Muscle layer of duodenum (tissue), 2 donors: ENCODE measurements at regions not wholly inside any gene's neighbourhood (a gene's known extent, or its start where the extent isn't known, plus 50 kb on each side); places are given as distances from the start of the nearest gene placed in this dataset.

ENCODE experiments used
- H3K27ac ChIP-seq: one replicate; pipeline ENCODE4 v1.7.0; 2013; ENCODE audit warnings: mild to moderate bottlenecking, low read length
- H3K27me3 ChIP-seq: one replicate; pipeline ENCODE4 v1.7.0; 2013; ENCODE audit warnings: low read depth, mild to moderate bottlenecking, control low read depth, low read length
- H3K36me3 ChIP-seq, 2 donors: one replicate each; pipeline ENCODE4 v1.7.0; 2013; ENCODE audit warnings: low read length in 2 of 2, control low read depth in 1 of 2, mild to moderate bottlenecking in 1 of 2; ENCODE audit not compliant: insufficient read depth in 2 of 2, control insufficient read depth in 1 of 2
- H3K4me1 ChIP-seq, 2 donors: one replicate each; pipeline ENCODE4 v1.7.0; 2013; ENCODE audit warnings: low read length in 2 of 2, mild to moderate bottlenecking in 2 of 2, control low read depth in 1 of 2, moderate library complexity in 1 of 2; ENCODE audit not compliant: insufficient read depth in 2 of 2, control insufficient read depth in 1 of 2
- H3K4me3 ChIP-seq, 2 donors: one replicate each; pipeline ENCODE4 v1.7.0; 2013; ENCODE audit warnings: low read length in 2 of 2, low read depth in 1 of 2, mild to moderate bottlenecking in 1 of 2
- H3K9me3 ChIP-seq, 2 donors: one replicate each; pipeline ENCODE4 v1.7.0; 2013; ENCODE audit warnings: low read length in 2 of 2, control low read depth in 1 of 2, mild to moderate bottlenecking in 1 of 2; ENCODE audit not compliant: control insufficient read depth in 1 of 2
- donor health status: healthy.

- Histone ChIP-seq H3K36me3 (no peaks in the 10 kb centered on the region), H3K9me3 (no peaks in the 10 kb centered on the region), H3K27me3 (no peaks in the 10 kb centered on the region), H3K4me1 (no peaks in the 10 kb centered on the region), H3K4me3 (no peak overlapping the region), H3K27ac (no peak overlapping the region)
Measured at GRCh38 chr6:103085801-103086200, 1692.3 kb downstream of the GRIK2 start.

GRCh38 chr6:103081876-103082630 lies 1688.5 kb downstream of the GRIK2 start:
- Histone ChIP-seq H3K36me3 (no peaks in the 10 kb centered on the region), H3K9me3 (no peaks in the 10 kb centered on the region), H3K4me3 (no peak overlapping the region), H3K27ac (no peak overlapping the region), H3K27me3 (no peaks in the 10 kb centered on the region), H3K4me1 (no peaks in the 10 kb centered on the region)

- Histone ChIP-seq H3K4me1 (no peaks in the 10 kb centered on the region), H3K4me3 (no peak overlapping the region), H3K27me3 (no peaks in the 10 kb centered on the region), H3K9me3 (no peaks in the 10 kb centered on the region), H3K36me3 (no peaks in the 10 kb centered on the region), H3K27ac (no peak overlapping the region)
Measured at GRCh38 chr6:103081126-103081525, 1687.6 kb downstream of the GRIK2 start.

GRCh38 chr6:103080497-103080896 lies 1687.0 kb downstream of the GRIK2 start:
- Histone ChIP-seq H3K27ac (no peak overlapping the region), H3K27me3 (no peaks in the 10 kb centered on the region), H3K4me3 (no peak overlapping the region), H3K4me1 (no peaks in the 10 kb centered on the region), H3K9me3 (no peaks in the 10 kb centered on the region), H3K36me3 (no peaks in the 10 kb centered on the region)

GRCh38 chr6:103079867-103080266 lies 1686.4 kb downstream of the GRIK2 start:
- H3K4me3 ChIP-seq, result no peak overlapping the region
- no peaks in the 10 kb centered on the region for H3K27me3 ChIP-seq
- no peak overlapping the region for H3K27ac ChIP-seq
- no peaks in the 10 kb centered on the region for H3K9me3 ChIP-seq
- no peaks in the 10 kb centered on the region for H3K36me3 ChIP-seq
- no peaks in the 10 kb centered on the region for H3K4me1 ChIP-seq

- Histone ChIP-seq H3K9me3 (peaks cover 0 to 8% of the 10 kb centered on the region in 2 donors), H3K4me3 (no peak overlapping the region), H3K27ac (no peak overlapping the region), H3K36me3 (no peaks in the 10 kb centered on the region), H3K27me3 (no peaks in the 10 kb centered on the region), H3K4me1 (no peaks in the 10 kb centered on the region)
Measured at GRCh38 chr6:103062136-103062535, 1668.6 kb downstream of the GRIK2 start.

GRCh38 chr6:103047567-103047966 lies 1654.1 kb downstream of the GRIK2 start:
- H3K27me3 ChIP-seq, result no peaks in the 10 kb centered on the region
- no peak overlapping the region for H3K27ac ChIP-seq
- H3K36me3 ChIP-seq, result no peaks in the 10 kb centered on the region
- H3K4me1 ChIP-seq, result no peaks in the 10 kb centered on the region
- H3K9me3 ChIP-seq, result no peaks in the 10 kb centered on the region
- H3K4me3 ChIP-seq, result no peak overlapping the region

- Histone ChIP-seq H3K27me3 (no peaks in the 10 kb centered on the region), H3K36me3 (no peaks in the 10 kb centered on the region), H3K4me3 (no peak overlapping the region), H3K27ac (no peak overlapping the region), H3K4me1 (no peaks in the 10 kb centered on the region), H3K9me3 (no peaks in the 10 kb centered on the region)
Measured at GRCh38 chr6:103042336-103042735, 1648.8 kb downstream of the GRIK2 start.

GRCh38 chr6:103036846-103037245 lies 1643.3 kb downstream of the GRIK2 start:
- no peaks in the 10 kb centered on the region for H3K4me1 ChIP-seq
- H3K9me3 ChIP-seq, result no peaks in the 10 kb centered on the region
- H3K27ac ChIP-seq, result no peak overlapping the region
- no peaks in the 10 kb centered on the region for H3K36me3 ChIP-seq
- H3K27me3 ChIP-seq, result no peaks in the 10 kb centered on the region
- H3K4me3 ChIP-seq, result no peak overlapping the region

GRCh38 chr6:103027271-103027931 lies 1633.9 kb downstream of the GRIK2 start:
- H3K27me3 ChIP-seq, result no peaks in the 10 kb centered on the region
- H3K4me3 ChIP-seq, result no peak overlapping the region
- H3K36me3 ChIP-seq, result no peaks in the 10 kb centered on the region
- no peaks in the 10 kb centered on the region for H3K9me3 ChIP-seq
- H3K4me1 ChIP-seq, result no peaks in the 10 kb centered on the region
- H3K27ac ChIP-seq, result no peak overlapping the region

GRCh38 chr6:103018426-103018825 lies 1624.9 kb downstream of the GRIK2 start:
- Histone ChIP-seq H3K4me1 (no peaks in the 10 kb centered on the region), H3K27ac (no peak overlapping the region), H3K36me3 (no peaks in the 10 kb centered on the region), H3K27me3 (no peaks in the 10 kb centered on the region), H3K9me3 (no peaks in the 10 kb centered on the region), H3K4me3 (no peak overlapping the region)

GRCh38 chr6:103017878-103018277 lies 1624.4 kb downstream of the GRIK2 start:
- H3K4me1 ChIP-seq, result no peaks in the 10 kb centered on the region
- no peaks in the 10 kb centered on the region for H3K27me3 ChIP-seq
- H3K4me3 ChIP-seq, result no peak overlapping the region
- H3K9me3 ChIP-seq, result no peaks in the 10 kb centered on the region
- no peak overlapping the region for H3K27ac ChIP-seq
- H3K36me3 ChIP-seq, result no peaks in the 10 kb centered on the region
